ENCODE measurements at regions not wholly inside any gene's neighbourhood (a gene's known extent, or its start where the extent isn't known, plus 50 kb on each side); places are given as distances from the start of the nearest gene placed in this dataset.

- TF ChIP-seq TCF7L2 (IDR thresholded peaks at IDR 0.05; ENCODE audit: borderline replicate concordance, extremely low read depth, insufficient read depth, insufficient read length): no peak
- TF ChIP-seq SRF (IDR thresholded peaks at IDR 0.05; ENCODE audit: low read depth): no peak
- TF ChIP-seq, protein P1, sequence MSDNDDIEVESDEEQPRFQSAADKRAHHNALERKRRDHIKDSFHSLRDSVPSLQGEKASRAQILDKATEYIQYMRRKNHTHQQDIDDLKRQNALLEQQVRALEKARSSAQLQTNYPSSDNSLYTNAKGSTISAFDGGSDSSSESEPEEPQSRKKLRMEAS (IDR thresholded peaks at IDR 0.05): no peak
- no peak for TF ChIP-seq YY1 (IDR thresholded peaks at IDR 0.05; ENCODE audit: extremely low read depth, insufficient replicate concordance, low read depth, low read length)
- TF ChIP-seq, protein P2, sequence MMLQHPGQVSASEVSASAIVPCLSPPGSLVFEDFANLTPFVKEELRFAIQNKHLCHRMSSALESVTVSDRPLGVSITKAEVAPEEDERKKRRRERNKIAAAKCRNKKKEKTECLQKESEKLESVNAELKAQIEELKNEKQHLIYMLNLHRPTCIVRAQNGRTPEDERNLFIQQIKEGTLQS (IDR thresholded peaks at IDR 0.05): no peak
- no peak for TF ChIP-seq FOSL1 (IDR thresholded peaks at IDR 0.05; ENCODE audit: low read depth)
- TF ChIP-seq SP1 (IDR thresholded peaks at IDR 0.05; ENCODE audit: low read depth): no peak
- TF ChIP-seq CEBPB (IDR thresholded peaks at IDR 0.05; ENCODE audit: low read depth): no peak
- TF ChIP-seq CBX3 (IDR thresholded peaks at IDR 0.05; ENCODE audit: low read depth): no peak
- no peak for TF ChIP-seq ZBTB33 (IDR thresholded peaks at IDR 0.05; ENCODE audit: extremely low read depth, insufficient replicate concordance, low read length)
- H2AFZ ChIP-seq (ENCODE audit: low read depth, low read length, poor library complexity, severe bottlenecking): no peak overlapping the region
- no peak for DNase-seq (ENCODE audit: low read depth, low spot score)
- ChIA-PET CTCF (no interaction called here), RAD21 (ENCODE audit: low non-redundant PET in 1 of 2, low total read pairs in 2 of 2, uncharacterized antibody in 2 of 2, unreplicated experiment in 2 of 2) (no interaction called here), POLR2A (no interaction called here)
- intact Hi-C loops (cut with micrococcal nuclease): no loop called here
- H4K20me1 ChIP-seq (ENCODE audit: insufficient read depth): no peaks in the 10 kb centered on the region
- H3K9me3 ChIP-seq (ENCODE audit: control insufficient read depth in 1 of 2, insufficient read depth in 1 of 2, low read depth in 1 of 2, low read length in 2 of 2): no peaks in the 10 kb centered on the region
- no peaks in the 10 kb centered on the region for H3K27me3 ChIP-seq (ENCODE audit: insufficient read depth, low read length)
- H3K4me2 ChIP-seq (ENCODE audit: low read length): no peak overlapping the region
- H3K4me1 ChIP-seq (ENCODE audit: control insufficient read depth in 1 of 2, insufficient read depth in 2 of 2, low read length in 2 of 2): no peaks in the 10 kb centered on the region
- no peak overlapping the region for H3K9ac ChIP-seq (ENCODE audit: low read length)
- H3K9me2 ChIP-seq (ENCODE audit: insufficient read depth): no peaks in the 10 kb centered on the region
- no peak overlapping the region for H3K27ac ChIP-seq (ENCODE audit: low read depth, low read length)
- H3K79me2 ChIP-seq (ENCODE audit: insufficient read depth, low read length): no peaks in the 10 kb centered on the region
- ATAC-seq: no peak
- no peak overlapping the region for H3K4me3 ChIP-seq (replicated peaks in 1 of 2; ENCODE audit: low read depth in 1 of 2, low read length in 2 of 2)
- BruUV-seq (replicated peaks): no TSS peak
- H3K36me3 ChIP-seq (ENCODE audit: control insufficient read depth in 1 of 2, insufficient read depth in 2 of 2, low read length in 2 of 2): no peaks in the 10 kb centered on the region
These were observed 289.2 kb upstream of the PCDH10 start for GRCh38 chr4:132859929-132860328.
